Gastrocnemius medialis (tissue), 4 donors: ENCODE measurements at regions not wholly inside any gene's neighbourhood (a gene's known extent, or its start where the extent isn't known, plus 50 kb on each side); places are given as distances from the start of the nearest gene placed in this dataset.

ENCODE experiments used
- POLR2A ChIP-seq, 2 donors: fragments of 450-650 bp; IDR thresholded peaks; one replicate each; pipeline ENCODE4 v1.6.1; 2017; ENCODE audit warnings: antibody characterized with exemption in 2 of 2, mild to moderate bottlenecking in 2 of 2, moderate library complexity in 2 of 2
- TF ChIP-seq, protein P1 (sequence below), 5 experiments: fragments of 450-650 bp in 3 of 5; fragments of 200-600 bp in 2 of 5; sonication (generic) in 2 of 5; IDR thresholded peaks in 4 of 5; conservative IDR thresholded peaks in 1 of 5; 1 replicate in 4 of 5; 2 replicates in 1 of 5; pipeline ENCODE4 v1.5.1; 2016 to 2019; ENCODE audit warnings: antibody characterized with exemption in 5 of 5, mild to moderate bottlenecking in 3 of 5, moderate library complexity in 3 of 5

DNA sequence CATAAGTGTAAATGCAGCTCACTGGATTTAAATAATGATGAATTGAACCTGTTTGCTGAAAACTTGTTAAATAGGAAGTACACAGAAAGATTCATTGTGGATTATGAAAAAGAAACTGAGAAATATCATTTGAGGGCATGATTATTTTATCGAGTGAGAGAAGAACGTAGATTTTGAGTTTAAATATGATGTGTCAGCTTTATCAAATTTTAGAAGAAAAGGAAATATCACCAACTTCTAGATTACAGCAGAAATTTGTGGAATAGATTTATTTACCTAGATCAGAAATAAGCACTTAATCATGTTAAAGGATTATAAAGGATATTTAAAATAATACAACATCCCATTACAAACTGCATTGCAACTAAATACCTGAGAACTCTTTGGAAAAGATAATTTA is 315.5 kb downstream of the ZPLD1 start:
- TF ChIP-seq, protein P1, sequence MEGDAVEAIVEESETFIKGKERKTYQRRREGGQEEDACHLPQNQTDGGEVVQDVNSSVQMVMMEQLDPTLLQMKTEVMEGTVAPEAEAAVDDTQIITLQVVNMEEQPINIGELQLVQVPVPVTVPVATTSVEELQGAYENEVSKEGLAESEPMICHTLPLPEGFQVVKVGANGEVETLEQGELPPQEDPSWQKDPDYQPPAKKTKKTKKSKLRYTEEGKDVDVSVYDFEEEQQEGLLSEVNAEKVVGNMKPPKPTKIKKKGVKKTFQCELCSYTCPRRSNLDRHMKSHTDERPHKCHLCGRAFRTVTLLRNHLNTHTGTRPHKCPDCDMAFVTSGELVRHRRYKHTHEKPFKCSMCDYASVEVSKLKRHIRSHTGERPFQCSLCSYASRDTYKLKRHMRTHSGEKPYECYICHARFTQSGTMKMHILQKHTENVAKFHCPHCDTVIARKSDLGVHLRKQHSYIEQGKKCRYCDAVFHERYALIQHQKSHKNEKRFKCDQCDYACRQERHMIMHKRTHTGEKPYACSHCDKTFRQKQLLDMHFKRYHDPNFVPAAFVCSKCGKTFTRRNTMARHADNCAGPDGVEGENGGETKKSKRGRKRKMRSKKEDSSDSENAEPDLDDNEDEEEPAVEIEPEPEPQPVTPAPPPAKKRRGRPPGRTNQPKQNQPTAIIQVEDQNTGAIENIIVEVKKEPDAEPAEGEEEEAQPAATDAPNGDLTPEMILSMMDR (IDR thresholded peaks at IDR 0.05 in 4 of 5, conservative IDR thresholded peaks at IDR 0.05 in 1 of 5): no peak
- no peak for TF ChIP-seq POLR2A (IDR thresholded peaks at IDR 0.05)
